WTC11 (cell line): ENCODE measurements at regions not wholly inside any gene's neighbourhood (a gene's known extent, or its start where the extent isn't known, plus 50 kb on each side); places are given as distances from the start of the nearest gene placed in this dataset.

Experiments used
- ATAC-seq: fragments of 200-7000 bp; cut with Tn5 transposase; 2 replicates; pipeline ENCODE4 v1.10.0; 2021; ENCODE audit warnings: mild to moderate bottlenecking, moderate library complexity
- CTCF ChIA-PET: fragments of 300-600 bp; sonication (Branson Sonifier 250); formaldehyde crosslinking; loops from one replicate; lab custom pipeline; 2021; ENCODE audit warnings: antibody characterized with exemption; lab: Charles Lee
- POLR2A ChIA-PET: fragments of 350-600 bp; sonication (Branson Sonifier 250); formaldehyde crosslinking; loops from one replicate; lab custom pipeline; 2021; ENCODE audit warnings: antibody characterized with exemption; lab: Charles Lee
- DNase-seq: peaks from one replicate; pipeline ENCODE4 v3.0.0; 2021; ENCODE audit warnings: low spot score
- H3K27ac Mint-ChIP-seq: 2 replicates; pipeline ENCODE4 v1.8.0; 2021; ENCODE audit warnings: mixed read lengths
- H3K27me3 Mint-ChIP-seq: 2 replicates; pipeline ENCODE4 v1.8.0; 2021; ENCODE audit warnings: low read depth, mild to moderate bottlenecking, moderate library complexity, mixed read lengths
- H3K36me3 Mint-ChIP-seq: 2 replicates; pipeline ENCODE4 v1.8.0; 2021; ENCODE audit warnings: mixed read lengths
- H3K4me1 Mint-ChIP-seq: 2 replicates; pipeline ENCODE4 v1.8.0; 2022; ENCODE audit warnings: mixed read lengths
- H3K4me3 Mint-ChIP-seq: 2 replicates; pipeline ENCODE4 v1.8.0; 2021; ENCODE audit warnings: mild to moderate bottlenecking, moderate library complexity, mixed read lengths
- H3K9me3 Mint-ChIP-seq: 2 replicates; pipeline ENCODE4 v1.8.0; 2021; ENCODE audit warnings: mixed read lengths
- AFF4 ChIP-seq: sonication (generic); formaldehyde crosslinking; IDR thresholded peaks from 2 replicates; pipeline ENCODE4 v1.8.1; 2023; ENCODE audit warnings: mild to moderate bottlenecking, missing genetic modification reagents, borderline replicate concordance
- ARID4B ChIP-seq: sonication (generic); formaldehyde crosslinking; IDR thresholded peaks from 2 replicates; pipeline ENCODE4 v1.8.0; 2023; ENCODE audit warnings: missing genetic modification reagents, mild to moderate bottlenecking, borderline replicate concordance
- ATF1 ChIP-seq: sonication (generic); formaldehyde crosslinking; IDR thresholded peaks from 2 replicates; pipeline ENCODE4 v1.8.1; 2023; ENCODE audit warnings: mild to moderate bottlenecking, moderate library complexity, missing genetic modification reagents
- E2F4 ChIP-seq: sonication (generic); formaldehyde crosslinking; IDR thresholded peaks from 2 replicates; pipeline ENCODE4 v1.8.1; 2022; ENCODE audit warnings: low read depth, mild to moderate bottlenecking, moderate library complexity, missing genetic modification reagents, borderline replicate concordance
- E2F5 ChIP-seq: sonication (generic); formaldehyde crosslinking; IDR thresholded peaks from 2 replicates; pipeline ENCODE4 v1.8.1; 2022; ENCODE audit warnings: mild to moderate bottlenecking, moderate library complexity, missing genetic modification reagents
- HMGXB4 ChIP-seq: sonication (generic); formaldehyde crosslinking; IDR thresholded peaks from 2 replicates; pipeline ENCODE4 v1.8.1; 2023; ENCODE audit warnings: mild to moderate bottlenecking, moderate library complexity, missing genetic modification reagents
- IRF1 ChIP-seq: sonication (generic); formaldehyde crosslinking; IDR thresholded peaks from 2 replicates; pipeline ENCODE4 v1.8.0; 2023; ENCODE audit warnings: missing genetic modification reagents
- IRF2 ChIP-seq: sonication (generic); formaldehyde crosslinking; IDR thresholded peaks from 2 replicates; pipeline ENCODE4 v1.8.0; 2022; ENCODE audit warnings: low read depth, missing genetic modification reagents, borderline replicate concordance
- KAT7 ChIP-seq: sonication (generic); formaldehyde crosslinking; IDR thresholded peaks from 2 replicates; pipeline ENCODE4 v1.8.1; 2023; ENCODE audit warnings: missing genetic modification reagents, mild to moderate bottlenecking, borderline replicate concordance
- MLX ChIP-seq: sonication (generic); formaldehyde crosslinking; IDR thresholded peaks from 2 replicates; pipeline ENCODE4 v1.8.1; 2023; ENCODE audit warnings: mild to moderate bottlenecking, missing genetic modification reagents, moderate library complexity
- NFATC4 ChIP-seq: fragments of 250-450 bp; sonication (Bioruptor Pico); IDR thresholded peaks from 2 replicates; pipeline ENCODE4 v1.9.0; 2021; ENCODE audit warnings: mild to moderate bottlenecking
- SOX15 ChIP-seq: fragments of 250-450 bp; sonication (Bioruptor Pico); IDR thresholded peaks from 2 replicates; pipeline ENCODE4 v1.9.0; 2021; ENCODE audit warnings: mild to moderate bottlenecking
- STAT6 ChIP-seq: sonication (generic); formaldehyde crosslinking; conservative IDR thresholded peaks from 2 replicates; pipeline ENCODE4 v1.8.1; 2023; ENCODE audit warnings: mild to moderate bottlenecking, low read depth, missing genetic modification reagents, moderate library complexity
- TCF7 ChIP-seq: sonication (generic); formaldehyde crosslinking; IDR thresholded peaks from 2 replicates; pipeline ENCODE4 v1.8.0; 2022; ENCODE audit warnings: mild to moderate bottlenecking, low read depth, missing genetic modification reagents, moderate library complexity
- ZBTB21 ChIP-seq: sonication (generic); formaldehyde crosslinking; IDR thresholded peaks from 2 replicates; pipeline ENCODE4 v1.8.1; 2023; ENCODE audit warnings: mild to moderate bottlenecking, missing genetic modification reagents, borderline replicate concordance
- ZBTB43 ChIP-seq: sonication (generic); formaldehyde crosslinking; IDR thresholded peaks from 2 replicates; pipeline ENCODE4 v1.8.1; 2023; ENCODE audit warnings: mild to moderate bottlenecking, missing genetic modification reagents
- ZNF219 ChIP-seq: sonication (generic); formaldehyde crosslinking; IDR thresholded peaks from 2 replicates; pipeline ENCODE4 v1.8.0; 2023; ENCODE audit warnings: missing genetic modification reagents, mild to moderate bottlenecking, borderline replicate concordance
- ZNF416 ChIP-seq: fragments of 250-450 bp; sonication (Bioruptor Pico); IDR thresholded peaks from 2 replicates; pipeline ENCODE4 v1.9.0; 2021; ENCODE audit warnings: mild to moderate bottlenecking, inconsistent platforms

GRCh38 chr16:85288869-85289660 lies 176.8 kb upstream of the CIBAR2 start:
- no peaks in the 10 kb centered on the region for H3K27me3 Mint-ChIP-seq
- ATAC-seq (no peak), DNase-seq (no peak)
- H3K4me1 Mint-ChIP-seq = 0 out of 2 replicates have a peak, but pooled peaks cover under 1% of the 10 kb centered on the region
- H3K9me3 Mint-ChIP-seq = no peaks in the 10 kb centered on the region
- H3K36me3 Mint-ChIP-seq = no peaks in the 10 kb centered on the region
- H3K4me3 Mint-ChIP-seq = no peak overlapping the region
- no peak overlapping the region for H3K27ac Mint-ChIP-seq
- POLR2A ChIA-PET = no interaction called here
- CTCF ChIA-PET = interaction anchor here (0.8 to 3.5 kb wide), 7 partner anchors 8 to 174 kb away, joined by 3 to 16 read pairs (median 5); no protein-coding TSS in a partner anchor
- no peak for TF ChIP-seq IRF1 (CRISPR knock-in tag)
- TF ChIP-seq ZNF219 (CRISPR knock-in tag) = no peak
- no peak for TF ChIP-seq NFATC4
- TF ChIP-seq HMGXB4 (CRISPR knock-in tag) = no peak
- TF ChIP-seq ATF1 = no peak
- no peak for TF ChIP-seq SOX15
- TF ChIP-seq AFF4 (CRISPR knock-in tag) = no peak
- no peak for TF ChIP-seq KAT7
- no peak for TF ChIP-seq MLX (CRISPR knock-in tag)
- TF ChIP-seq E2F5 (CRISPR knock-in tag) = no peak
- no peak for TF ChIP-seq ZBTB21 (CRISPR knock-in tag)
- no peak for TF ChIP-seq ZNF416
- no peak for TF ChIP-seq TCF7 (CRISPR knock-in tag)
- no peak for TF ChIP-seq ZBTB43 (CRISPR knock-in tag)
- no peak for TF ChIP-seq STAT6
- TF ChIP-seq IRF2 = no peak
- no peak for TF ChIP-seq E2F4 (CRISPR knock-in tag)
- no peak for TF ChIP-seq ARID4B (CRISPR knock-in tag)
